ENCODE measurements at regions not wholly inside any gene's neighbourhood (a gene's known extent, or its start where the extent isn't known, plus 50 kb on each side); places are given as distances from the start of the nearest gene placed in this dataset.

DNA sequence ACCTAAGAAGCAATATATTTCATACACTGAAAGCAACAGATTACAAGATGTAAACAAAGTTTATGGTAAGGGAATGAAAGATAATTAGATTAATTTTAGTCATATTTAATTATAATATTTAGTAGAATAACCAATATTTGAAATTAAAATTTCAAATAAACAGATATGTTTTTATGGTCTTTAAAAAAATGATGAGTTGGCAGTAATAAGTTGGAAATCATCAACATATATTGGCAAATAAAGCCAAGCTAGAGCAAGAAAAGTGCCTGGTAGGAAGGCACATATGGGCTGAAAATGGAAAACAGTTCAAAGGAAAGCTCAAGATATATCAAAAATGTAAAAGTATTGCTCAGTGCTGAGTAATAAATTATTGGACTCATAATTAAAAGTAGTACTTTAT, 1274.0 kb downstream of the AMY1C start:
- intact Hi-C loops (cut with DNase I; ENCODE audit: low total_unique reads), result no loop called here
- Histone ChIP-seq H3K4me3 (no peak overlapping the region), H3K36me3 (no peaks in the 10 kb centered on the region), H3K27me3 (no peaks in the 10 kb centered on the region), H3K4me1 (no peaks in the 10 kb centered on the region), H3K9me3 (peaks cover 0 to 4% (median 0%) of the 10 kb centered on the region in 3 donors), H3K27ac (no peak overlapping the region)
- in situ Hi-C loops (cut with MboI; ENCODE audit: low sequenced_read_pairs in 4 of 4), result no loop called here
- ATAC-seq (no peak), DNase-seq (no peak)
- TF ChIP-seq, protein P1, sequence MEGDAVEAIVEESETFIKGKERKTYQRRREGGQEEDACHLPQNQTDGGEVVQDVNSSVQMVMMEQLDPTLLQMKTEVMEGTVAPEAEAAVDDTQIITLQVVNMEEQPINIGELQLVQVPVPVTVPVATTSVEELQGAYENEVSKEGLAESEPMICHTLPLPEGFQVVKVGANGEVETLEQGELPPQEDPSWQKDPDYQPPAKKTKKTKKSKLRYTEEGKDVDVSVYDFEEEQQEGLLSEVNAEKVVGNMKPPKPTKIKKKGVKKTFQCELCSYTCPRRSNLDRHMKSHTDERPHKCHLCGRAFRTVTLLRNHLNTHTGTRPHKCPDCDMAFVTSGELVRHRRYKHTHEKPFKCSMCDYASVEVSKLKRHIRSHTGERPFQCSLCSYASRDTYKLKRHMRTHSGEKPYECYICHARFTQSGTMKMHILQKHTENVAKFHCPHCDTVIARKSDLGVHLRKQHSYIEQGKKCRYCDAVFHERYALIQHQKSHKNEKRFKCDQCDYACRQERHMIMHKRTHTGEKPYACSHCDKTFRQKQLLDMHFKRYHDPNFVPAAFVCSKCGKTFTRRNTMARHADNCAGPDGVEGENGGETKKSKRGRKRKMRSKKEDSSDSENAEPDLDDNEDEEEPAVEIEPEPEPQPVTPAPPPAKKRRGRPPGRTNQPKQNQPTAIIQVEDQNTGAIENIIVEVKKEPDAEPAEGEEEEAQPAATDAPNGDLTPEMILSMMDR (IDR thresholded peaks at IDR 0.05 in 4 of 5, conservative IDR thresholded peaks at IDR 0.05 in 1 of 5), result no peak
- TF ChIP-seq POLR2A (IDR thresholded peaks at IDR 0.05), result no peak

- Histone ChIP-seq H3K27ac (no peak overlapping the region), H3K9me3 (peaks cover 0 to 4% (median 0%) of the 10 kb centered on the region in 3 donors), H3K4me3 (no peak overlapping the region), H3K27me3 (no peaks in the 10 kb centered on the region), H3K4me1 (no peaks in the 10 kb centered on the region), H3K36me3 (no peaks in the 10 kb centered on the region)
- TF ChIP-seq POLR2A (IDR thresholded peaks at IDR 0.05), result no peak
- TF ChIP-seq, protein P1 (IDR thresholded peaks at IDR 0.05 in 4 of 5, conservative IDR thresholded peaks at IDR 0.05 in 1 of 5), result no peak
- in situ Hi-C loops (cut with MboI; ENCODE audit: low sequenced_read_pairs in 4 of 4), result no loop called here
- intact Hi-C loops (cut with DNase I; ENCODE audit: low total_unique reads), result no loop called here
- ATAC-seq (no peak), DNase-seq (no peak)
Measured at GRCh38 chr1:105027838-105028471, 1278.3 kb downstream of the AMY1C start.

GRCh38 chr1:105072446-105072845, 1322.7 kb downstream of the AMY1C start:
- Histone ChIP-seq H3K27me3 (no peaks in the 10 kb centered on the region), H3K9me3 (no peaks in the 10 kb centered on the region), H3K36me3 (no peaks in the 10 kb centered on the region), H3K27ac (no peak overlapping the region), H3K4me1 (no peaks in the 10 kb centered on the region), H3K4me3 (no peak overlapping the region)
- in situ Hi-C loops (cut with MboI; ENCODE audit: low sequenced_read_pairs in 4 of 4), result no loop called here
- DNase-seq (no peak), ATAC-seq (no peak)
- TF ChIP-seq POLR2A (IDR thresholded peaks at IDR 0.05), result no peak
- intact Hi-C loops (cut with DNase I; ENCODE audit: low total_unique reads), result no loop called here

DNA sequence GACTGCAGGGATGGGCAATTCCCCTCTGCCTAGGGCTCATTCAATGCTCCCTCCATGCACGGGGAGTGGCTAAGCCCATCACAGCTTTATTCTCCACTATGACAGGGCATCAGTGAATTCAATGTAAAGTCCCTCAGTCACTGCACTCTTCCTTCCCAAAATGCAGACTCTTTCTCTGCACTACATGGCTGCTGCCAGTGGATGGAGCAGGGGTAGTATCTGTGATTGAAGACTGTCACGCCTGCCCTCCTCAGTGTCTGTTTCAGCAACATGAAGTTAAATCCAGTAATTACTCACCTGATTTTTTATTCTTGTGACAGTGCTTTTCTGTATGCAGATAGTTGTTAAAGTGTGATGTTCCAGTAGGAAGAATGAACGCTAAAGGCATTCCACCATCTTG, 1323.2 kb downstream of the AMY1C start:
- no peaks in the 10 kb centered on the region for H3K36me3 ChIP-seq
- H3K9me3 ChIP-seq, result no peaks in the 10 kb centered on the region
- TF ChIP-seq, protein P1 (IDR thresholded peaks at IDR 0.05 in 4 of 5, conservative IDR thresholded peaks at IDR 0.05 in 1 of 5), result no peak
- no peak for TF ChIP-seq POLR2A (IDR thresholded peaks at IDR 0.05)
- DNase-seq (no peak), ATAC-seq (no peak)
- no peaks in the 10 kb centered on the region for H3K4me1 ChIP-seq
- in situ Hi-C loops (cut with MboI; ENCODE audit: low sequenced_read_pairs in 4 of 4), result no loop called here
- H3K27ac ChIP-seq, result no peak overlapping the region
- H3K27me3 ChIP-seq, result no peaks in the 10 kb centered on the region
- no peak overlapping the region for H3K4me3 ChIP-seq
- intact Hi-C loops (cut with DNase I; ENCODE audit: low total_unique reads), result no loop called here

DNA sequence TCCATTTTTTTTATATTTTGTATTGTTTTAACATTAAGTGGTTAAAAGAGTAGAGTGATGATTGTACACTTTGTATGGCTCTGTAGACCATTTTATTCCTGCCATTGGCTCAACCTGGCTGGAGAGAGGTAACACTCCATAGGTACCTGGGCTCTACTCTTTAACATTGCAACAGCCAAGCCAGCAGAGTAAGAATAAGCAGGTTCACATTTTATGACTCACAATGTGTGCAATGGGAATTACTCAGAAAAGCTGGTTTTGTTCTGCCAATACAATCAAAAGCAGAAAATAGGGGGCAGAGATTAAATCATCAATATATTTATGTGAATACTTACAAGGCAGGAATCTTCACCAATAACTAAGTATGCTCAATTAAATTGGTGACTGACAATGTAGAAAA, 1324.0 kb downstream of the AMY1C start:
- TF ChIP-seq, protein P1 (IDR thresholded peaks at IDR 0.05 in 4 of 5, conservative IDR thresholded peaks at IDR 0.05 in 1 of 5), result no peak
- no peak for TF ChIP-seq POLR2A (IDR thresholded peaks at IDR 0.05)
- intact Hi-C loops (cut with DNase I; ENCODE audit: low total_unique reads) (no loop called here), in situ Hi-C loops (cut with MboI; ENCODE audit: low sequenced_read_pairs in 4 of 4) (no loop called here)
- DNase-seq (no peak), ATAC-seq (no peak)
- no peaks in the 10 kb centered on the region for H3K9me3 ChIP-seq
- no peaks in the 10 kb centered on the region for H3K4me1 ChIP-seq
- no peak overlapping the region for H3K27ac ChIP-seq
- no peaks in the 10 kb centered on the region for H3K27me3 ChIP-seq
- no peaks in the 10 kb centered on the region for H3K36me3 ChIP-seq
- H3K4me3 ChIP-seq, result no peak overlapping the region
